ENCODE measurements at regions not wholly inside any gene's neighbourhood (a gene's known extent, or its start where the extent isn't known, plus 50 kb on each side); places are given as distances from the start of the nearest gene placed in this dataset.
"Not testable (repeated sequence)": the region's sequence is repeated elsewhere in the genome, so short reads cannot be mapped to it uniquely, and the experiment has no call there.

- no peak for DNase-seq
Measured at GRCh38 chr2:18065249-18065648, 186.8 kb downstream of the KCNS3 start.

DNA sequence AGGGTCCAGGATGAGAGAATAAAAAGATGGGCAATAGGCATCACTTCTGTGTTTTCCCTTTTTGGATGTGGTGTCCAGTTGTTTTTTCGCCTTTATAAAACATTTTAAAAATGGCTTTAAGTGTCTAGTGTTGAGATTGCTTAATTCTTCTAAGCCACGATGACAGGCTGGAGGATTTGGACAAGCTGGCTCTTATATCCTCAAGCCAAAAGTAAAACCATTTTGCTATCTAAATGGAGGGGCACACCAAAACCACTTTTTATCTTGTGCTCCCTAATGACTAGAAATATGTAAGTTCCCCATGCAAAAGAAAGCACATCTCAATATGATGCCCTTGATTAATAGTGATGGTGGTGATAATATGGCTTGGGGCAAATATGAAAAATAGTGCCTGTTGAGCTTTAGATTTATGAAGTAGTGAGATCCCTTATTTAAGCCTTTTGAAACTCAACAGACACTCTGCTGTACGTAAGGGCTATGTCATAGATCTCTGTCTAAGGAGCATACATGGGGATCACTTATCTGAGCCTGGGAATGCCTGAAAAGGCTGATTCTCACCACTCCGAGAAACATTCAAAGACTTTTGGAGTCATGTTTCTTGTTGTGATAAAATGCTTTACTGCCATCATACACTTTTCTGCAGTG, 185.5 kb downstream of the KCNS3 start:
- no peak for DNase-seq

GRCh38 chr2:18062892-18063291, 184.4 kb downstream of the KCNS3 start:
- no peak for DNase-seq

DNA sequence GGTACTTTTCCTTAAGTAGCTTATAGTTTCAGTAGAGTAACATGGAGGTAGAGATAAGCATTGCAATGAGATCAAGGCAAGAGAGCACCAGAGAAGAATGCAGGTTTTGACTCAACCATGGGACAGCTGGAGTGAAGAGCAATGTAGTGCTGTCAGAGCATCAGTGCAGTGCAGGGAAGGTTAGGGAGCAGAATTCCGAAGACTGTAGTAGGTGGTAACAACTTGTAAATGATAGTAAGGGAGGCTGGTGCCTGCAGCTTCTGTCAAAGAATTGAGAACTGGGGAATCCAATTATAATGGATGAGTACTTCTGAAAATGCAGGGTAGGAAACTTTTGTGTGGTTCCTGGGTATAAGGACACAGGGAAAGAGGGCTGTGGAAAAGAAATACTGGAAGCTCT, 183.2 kb downstream of the KCNS3 start:
- no peak for DNase-seq

DNA sequence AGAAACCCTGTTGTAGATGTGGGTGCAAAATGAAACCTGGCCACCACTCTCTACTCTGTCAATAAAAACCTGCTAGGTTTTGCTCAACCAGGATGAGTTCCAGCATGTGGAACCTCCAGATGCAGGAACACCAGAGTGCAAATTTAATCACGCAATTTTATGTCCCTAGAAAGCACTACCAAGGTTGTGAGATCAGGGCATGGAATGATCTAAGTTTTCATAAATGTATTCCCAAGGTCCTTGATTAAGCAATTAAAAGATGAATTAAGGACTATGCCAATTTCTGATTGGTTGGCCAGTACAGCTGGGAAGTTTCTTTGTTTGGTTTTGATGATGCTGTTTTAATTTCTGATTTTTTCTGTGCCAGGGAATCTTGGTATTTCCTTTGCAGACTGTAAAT, 179.2 kb downstream of the KCNS3 start:
- DNase-seq, result no peak

GRCh38 chr2:18055290-18055689, 176.8 kb downstream of the KCNS3 start:
- no peak for DNase-seq

DNA sequence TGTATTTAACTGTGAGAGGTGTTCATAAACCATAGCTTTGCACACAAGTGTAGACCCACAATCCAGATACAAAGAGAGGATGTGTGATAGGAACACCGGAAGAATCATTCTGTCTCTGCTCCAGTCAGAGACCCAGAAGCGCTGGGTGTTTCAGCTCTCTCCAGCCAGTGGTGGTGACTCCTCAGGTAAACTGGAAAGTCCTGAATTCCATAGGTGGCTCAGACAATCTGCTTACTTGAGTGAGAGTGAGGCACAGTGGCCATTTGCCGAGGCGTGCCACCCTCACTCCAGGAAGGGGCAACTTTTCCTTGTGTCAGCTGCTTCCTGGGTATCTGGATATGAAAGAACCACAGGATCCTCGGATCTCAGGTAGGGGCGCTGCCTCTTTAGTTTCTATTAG, 171.5 kb downstream of the KCNS3 start:
- no peak for DNase-seq

- no peak for DNase-seq
Measured at GRCh38 chr2:18049325-18049724, 170.9 kb downstream of the KCNS3 start.

DNA sequence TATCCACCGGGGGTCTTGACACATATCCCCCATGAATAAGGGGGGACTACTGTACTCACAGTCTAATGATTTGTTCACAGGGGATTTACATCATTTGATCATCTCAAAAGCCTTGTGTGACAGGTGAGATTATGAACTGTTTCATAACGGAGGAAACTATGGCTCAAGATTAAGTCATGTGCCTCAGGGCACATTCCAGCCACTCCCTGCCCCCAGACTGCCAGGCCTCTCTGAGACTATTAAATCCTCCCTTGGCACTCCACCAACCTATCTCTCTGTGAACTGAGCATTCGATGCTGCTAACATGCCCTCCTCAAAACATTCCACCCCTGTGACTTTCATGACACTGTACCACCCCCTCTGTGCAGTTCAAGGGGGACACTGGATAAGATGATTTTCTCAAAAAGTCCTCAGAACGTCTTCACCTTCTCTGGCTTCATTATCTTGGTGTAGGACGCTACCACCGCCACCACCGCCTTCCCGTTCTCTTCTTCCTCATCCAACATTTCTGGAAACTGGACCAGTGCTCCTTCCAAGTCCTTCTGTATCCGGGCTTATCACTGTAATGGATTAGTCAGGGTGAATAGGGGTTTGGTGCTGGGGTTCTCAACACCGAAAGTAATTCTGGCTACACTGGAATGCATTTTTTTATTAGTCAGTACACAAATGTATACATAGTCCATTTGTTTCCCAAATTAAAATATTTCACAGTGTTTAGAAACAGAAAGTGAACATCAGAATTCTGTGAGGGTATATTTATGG, 169.6 kb downstream of the KCNS3 start:
- DNase-seq, result peak; percentile 70

- no peak for DNase-seq
Measured at GRCh38 chr2:18047213-18047611, 168.7 kb downstream of the KCNS3 start.

- no peak for DNase-seq
Measured at GRCh38 chr2:18046558-18047212, 168.2 kb downstream of the KCNS3 start.

DNA sequence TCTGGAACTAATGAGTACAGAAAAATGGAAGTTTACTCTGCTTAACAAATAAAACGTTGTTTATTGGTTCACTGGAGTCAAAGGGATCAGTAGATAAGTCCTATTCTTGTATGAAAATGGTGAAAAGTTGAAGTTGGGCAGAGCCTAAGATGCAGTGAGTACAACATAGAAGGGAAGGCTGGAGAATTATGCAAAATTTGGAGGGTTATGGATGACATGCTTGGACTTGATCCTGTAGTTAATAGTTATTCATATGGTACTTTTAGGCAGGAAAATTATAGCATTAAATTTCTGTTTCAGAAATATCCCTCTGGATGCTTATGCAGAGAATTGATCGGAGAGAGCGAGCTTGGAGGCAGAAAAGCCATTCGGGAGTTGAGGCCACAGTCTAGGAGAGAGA, 167.6 kb downstream of the KCNS3 start:
- no peak for DNase-seq

DNA sequence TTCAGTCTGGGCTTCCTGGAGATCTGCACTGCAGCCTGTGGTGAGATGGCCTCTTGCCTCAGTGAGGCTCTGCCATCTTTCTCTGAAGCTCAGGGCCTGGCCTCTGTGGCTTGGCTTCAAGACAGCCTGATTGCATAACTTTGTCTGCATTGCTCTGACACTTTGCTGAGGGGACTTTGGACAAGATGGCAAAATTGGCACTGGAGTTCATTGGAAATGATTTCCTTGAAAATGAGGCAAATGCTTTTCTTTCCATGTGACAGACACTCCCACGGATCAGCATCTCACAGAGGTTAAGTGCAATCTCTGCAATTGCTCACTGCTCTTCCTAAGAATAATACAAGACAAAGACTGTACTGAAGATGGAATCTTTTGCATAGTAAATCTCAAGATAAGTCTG, 166.8 kb downstream of the KCNS3 start:
- no peak for DNase-seq

GRCh38 chr2:18017381-18017780, 138.9 kb downstream of the KCNS3 start:
- DNase-seq, result not testable (repeated sequence)

DNA sequence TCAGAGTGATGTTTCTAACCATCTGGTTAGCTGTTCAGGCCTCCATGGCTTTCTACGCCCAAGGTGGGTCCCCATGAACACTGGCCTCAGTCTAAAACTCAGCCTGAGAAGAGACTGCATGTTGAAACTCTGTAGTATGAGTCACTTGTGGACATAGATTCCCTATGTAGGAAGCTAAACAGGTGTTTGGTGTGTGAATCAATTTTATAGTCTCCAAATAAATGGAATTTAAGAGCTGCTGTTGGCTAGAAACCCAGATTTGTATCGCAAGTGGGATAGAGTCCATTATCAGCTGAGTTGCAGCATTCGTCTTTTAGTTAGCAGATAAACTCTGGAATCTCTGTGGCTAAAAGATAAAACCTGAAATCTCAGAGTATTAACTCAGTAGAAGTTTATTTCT, 131.4 kb downstream of the KCNS3 start:
- DNase-seq, result no peak

DNA sequence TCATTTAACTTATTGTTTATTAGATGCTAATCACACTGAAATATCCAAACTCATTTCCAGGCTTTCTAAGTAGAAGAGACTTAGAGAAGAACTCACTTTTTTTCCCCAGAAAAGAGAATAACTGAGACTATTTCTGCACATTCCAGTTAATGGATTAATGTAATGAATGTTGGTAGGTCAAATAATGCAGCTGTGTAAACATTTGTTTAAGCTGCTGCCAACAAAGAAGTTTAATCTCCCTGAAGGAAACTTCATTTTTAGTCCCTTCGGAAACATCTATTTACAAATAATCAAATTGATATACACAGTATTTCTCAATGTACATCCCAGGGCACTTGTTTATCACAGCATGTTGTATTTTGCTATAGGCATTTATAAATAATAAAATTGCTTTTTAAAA, 126.9 kb downstream of the KCNS3 start:
- DNase-seq, result no peak

DNA sequence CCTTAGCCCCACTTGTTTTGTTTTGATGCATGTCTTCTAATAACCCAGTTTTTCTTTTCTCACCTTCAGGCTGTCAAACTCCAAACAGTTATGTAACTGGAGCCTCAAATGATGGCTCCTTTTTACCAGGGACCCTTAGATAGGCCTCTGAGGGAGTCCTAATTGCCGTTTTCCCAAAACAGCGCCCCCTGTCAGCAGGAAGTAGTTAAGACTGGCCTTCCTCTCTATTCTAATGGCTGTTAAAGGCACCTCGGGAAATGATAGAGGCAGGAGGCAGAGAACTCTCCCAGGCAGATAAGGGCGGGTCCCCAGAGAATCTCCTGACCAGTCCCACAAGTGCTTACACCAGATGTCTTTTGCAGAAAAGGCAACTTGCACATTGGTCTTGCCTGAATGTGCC, 123.2 kb downstream of the KCNS3 start:
- DNase-seq, result no peak

DNA sequence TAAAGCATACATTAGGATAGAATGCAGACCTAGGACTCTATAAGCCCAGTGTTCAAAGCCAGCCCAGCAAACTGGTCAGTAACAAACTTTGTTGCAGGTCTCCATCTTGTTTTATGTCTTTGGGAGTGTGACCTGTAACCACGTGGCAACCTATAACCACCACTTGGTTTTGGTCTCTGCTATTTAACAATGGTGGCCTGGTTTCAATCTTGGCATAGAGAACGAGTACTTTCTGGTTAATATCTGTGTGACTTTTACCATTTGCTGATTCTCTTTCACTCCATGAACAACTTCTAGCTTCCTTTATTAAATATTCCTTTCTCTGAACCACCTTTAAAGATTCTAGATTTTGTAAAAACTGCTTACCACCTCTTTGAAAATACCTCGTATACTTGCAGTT, 118.5 kb downstream of the KCNS3 start:
- no peak for DNase-seq

DNA sequence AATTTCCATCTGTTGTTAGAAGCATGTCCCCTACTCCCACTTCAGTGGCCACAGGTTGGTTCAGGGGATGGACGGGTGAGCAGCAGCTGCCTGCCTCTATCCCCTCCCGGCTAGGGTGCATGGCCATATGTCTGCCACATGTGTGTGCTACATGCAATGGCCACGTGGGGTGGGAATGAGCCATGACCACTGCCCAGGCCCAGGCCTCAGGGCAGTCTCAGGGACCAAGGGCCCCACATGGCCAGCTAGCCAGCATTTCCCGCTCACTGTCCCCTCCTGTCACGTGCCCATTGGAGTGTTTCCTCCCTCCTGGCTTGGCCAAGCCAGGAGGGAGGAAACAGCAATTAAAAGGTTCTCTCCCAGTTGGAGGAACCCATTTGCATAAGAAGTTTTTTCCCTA, 117.1 kb downstream of the KCNS3 start:
- DNase-seq, result no peak
